Neural cell (in vitro differentiated cells): ENCODE measurements at regions not wholly inside any gene's neighbourhood (a gene's known extent, or its start where the extent isn't known, plus 50 kb on each side); places are given as distances from the start of the nearest gene placed in this dataset.

Source experiments
- EP300 ChIP-seq: fragments of 450-650 bp; conservative IDR thresholded peaks from 2 replicates; pipeline ENCODE4 v1.6.1; 2014; ENCODE audit warnings: antibody characterized with exemption, mild to moderate bottlenecking, moderate library complexity; ENCODE audit not compliant: poor library complexity, severe bottlenecking
- EZH2 ChIP-seq: fragments of 200-600, 300-800 bp; shearing (Covaris generic), sonication (generic); IDR thresholded peaks from 2 replicates; pipeline ENCODE4 v1.6.1; 2014; ENCODE audit warnings: antibody characterized with exemption, low read length, borderline replicate concordance, mild to moderate bottlenecking; ENCODE audit not compliant: insufficient read depth, poor library complexity, severe bottlenecking
- MXI1 ChIP-seq: fragments of 450-650 bp; conservative IDR thresholded peaks from 2 replicates; pipeline ENCODE4 v1.6.1; 2014; ENCODE audit warnings: antibody characterized with exemption, mild to moderate bottlenecking; ENCODE audit not compliant: poor library complexity, severe bottlenecking
- POLR2AphosphoS5 ChIP-seq: IDR thresholded peaks from 2 replicates; pipeline ENCODE4 v1.6.1; 2012
- RAD21 ChIP-seq: fragments of 450-650 bp; conservative IDR thresholded peaks from 2 replicates; pipeline ENCODE4 v1.6.1; 2014; ENCODE audit warnings: antibody characterized with exemption, mild to moderate bottlenecking, moderate library complexity
- SMC3 ChIP-seq: fragments of 450-650 bp; conservative IDR thresholded peaks from 2 replicates; pipeline ENCODE4 v1.6.1; 2014; ENCODE audit warnings: antibody characterized with exemption, mild to moderate bottlenecking, moderate library complexity; ENCODE audit not compliant: poor library complexity
- TAF1 ChIP-seq: IDR thresholded peaks from 2 replicates; pipeline ENCODE4 v1.6.1; 2012; ENCODE audit warnings: low read depth
- TF ChIP-seq, protein P1 (sequence below): fragments of 450-650 bp; IDR thresholded peaks from 2 replicates; pipeline ENCODE4 v1.5.1; 2014; ENCODE audit warnings: antibody characterized with exemption, mild to moderate bottlenecking, moderate library complexity; ENCODE audit not compliant: poor library complexity, severe bottlenecking

DNA sequence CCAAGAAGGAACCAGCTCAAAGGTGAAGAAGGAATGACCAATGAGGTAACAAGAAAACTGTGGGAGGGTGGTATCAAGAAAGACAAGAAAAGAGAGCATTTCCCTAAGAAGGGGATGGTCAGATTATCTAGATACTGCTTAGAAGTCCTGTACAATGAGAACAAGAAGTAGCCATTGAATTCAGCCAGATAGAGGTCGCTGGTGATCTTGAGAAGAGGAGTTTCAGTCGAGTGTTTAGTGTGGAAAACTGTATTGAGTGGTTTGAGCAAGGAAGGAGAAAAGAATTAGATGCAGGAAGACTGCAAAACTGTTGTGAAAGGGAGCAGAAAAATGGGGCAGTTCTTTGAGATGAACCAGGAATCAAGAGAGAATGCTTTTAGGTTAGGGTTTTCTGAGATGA is 74.6 kb upstream of the FAT3 start:
- TF ChIP-seq, protein P1, sequence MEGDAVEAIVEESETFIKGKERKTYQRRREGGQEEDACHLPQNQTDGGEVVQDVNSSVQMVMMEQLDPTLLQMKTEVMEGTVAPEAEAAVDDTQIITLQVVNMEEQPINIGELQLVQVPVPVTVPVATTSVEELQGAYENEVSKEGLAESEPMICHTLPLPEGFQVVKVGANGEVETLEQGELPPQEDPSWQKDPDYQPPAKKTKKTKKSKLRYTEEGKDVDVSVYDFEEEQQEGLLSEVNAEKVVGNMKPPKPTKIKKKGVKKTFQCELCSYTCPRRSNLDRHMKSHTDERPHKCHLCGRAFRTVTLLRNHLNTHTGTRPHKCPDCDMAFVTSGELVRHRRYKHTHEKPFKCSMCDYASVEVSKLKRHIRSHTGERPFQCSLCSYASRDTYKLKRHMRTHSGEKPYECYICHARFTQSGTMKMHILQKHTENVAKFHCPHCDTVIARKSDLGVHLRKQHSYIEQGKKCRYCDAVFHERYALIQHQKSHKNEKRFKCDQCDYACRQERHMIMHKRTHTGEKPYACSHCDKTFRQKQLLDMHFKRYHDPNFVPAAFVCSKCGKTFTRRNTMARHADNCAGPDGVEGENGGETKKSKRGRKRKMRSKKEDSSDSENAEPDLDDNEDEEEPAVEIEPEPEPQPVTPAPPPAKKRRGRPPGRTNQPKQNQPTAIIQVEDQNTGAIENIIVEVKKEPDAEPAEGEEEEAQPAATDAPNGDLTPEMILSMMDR = no peak
- TF ChIP-seq EZH2 (no peak), EP300 (no peak), RAD21 (no peak), TAF1 (no peak), POLR2AphosphoS5 (no peak), MXI1 (no peak), SMC3 (no peak)
